ENCODE measurements at regions not wholly inside any gene's neighbourhood (a gene's known extent, or its start where the extent isn't known, plus 50 kb on each side); places are given as distances from the start of the nearest gene placed in this dataset.

GRCh38 chr18:60740313-60740712 lies 367.7 kb upstream of the MC4R start:
- no peak for TF ChIP-seq CTCF (IDR thresholded peaks at IDR 0.05)
- Histone ChIP-seq H3K36me3 (no peaks in the 10 kb centered on the region), H3K27ac (no peak overlapping the region), H3K4me1 (no peaks in the 10 kb centered on the region), H3K9me3 (no peaks in the 10 kb centered on the region), H3K4me3 (no peak overlapping the region), H3K27me3 (no peaks in the 10 kb centered on the region)
- no peak for DNase-seq (ENCODE audit: low spot score)

GRCh38 chr18:60746491-60746890 lies 373.9 kb upstream of the MC4R start:
- Histone ChIP-seq H3K36me3 (no peaks in the 10 kb centered on the region), H3K27me3 (no peaks in the 10 kb centered on the region), H3K27ac (no peak overlapping the region), H3K9me3 (no peaks in the 10 kb centered on the region), H3K4me3 (no peak overlapping the region), H3K4me1 (no peaks in the 10 kb centered on the region)
- no peak for TF ChIP-seq CTCF (IDR thresholded peaks at IDR 0.05)
- DNase-seq (ENCODE audit: low spot score): no peak

- H3K4me1 ChIP-seq: no peaks in the 10 kb centered on the region
- no peaks in the 10 kb centered on the region for H3K27me3 ChIP-seq
- TF ChIP-seq CTCF (IDR thresholded peaks at IDR 0.05): no peak
- DNase-seq (ENCODE audit: low spot score): no peak
- H3K27ac ChIP-seq: no peak overlapping the region
- no peaks in the 10 kb centered on the region for H3K36me3 ChIP-seq
- H3K4me3 ChIP-seq: no peak overlapping the region
- H3K9me3 ChIP-seq: no peaks in the 10 kb centered on the region
Measured at GRCh38 chr18:60746919-60747318, 374.3 kb upstream of the MC4R start.

GRCh38 chr18:60753753-60754152 lies 381.2 kb upstream of the MC4R start:
- H3K36me3 ChIP-seq: no peaks in the 10 kb centered on the region
- H3K27me3 ChIP-seq: no peaks in the 10 kb centered on the region
- H3K9me3 ChIP-seq: no peaks in the 10 kb centered on the region
- no peak for DNase-seq (ENCODE audit: low spot score)
- no peaks in the 10 kb centered on the region for H3K4me1 ChIP-seq
- H3K27ac ChIP-seq: no peak overlapping the region
- no peak for TF ChIP-seq CTCF (IDR thresholded peaks at IDR 0.05)
- H3K4me3 ChIP-seq: no peak overlapping the region

- Histone ChIP-seq H3K4me3 (no peak overlapping the region), H3K27me3 (no peaks in the 10 kb centered on the region), H3K36me3 (no peaks in the 10 kb centered on the region), H3K27ac (no peak overlapping the region), H3K4me1 (no peaks in the 10 kb centered on the region), H3K9me3 (no peaks in the 10 kb centered on the region)
- TF ChIP-seq CTCF (IDR thresholded peaks at IDR 0.05): no peak
- no peak for DNase-seq (ENCODE audit: low spot score)
Measured at GRCh38 chr18:60754413-60755009, 381.9 kb upstream of the MC4R start.

GRCh38 chr18:60755134-60755533 lies 382.6 kb upstream of the MC4R start:
- Histone ChIP-seq H3K4me1 (no peaks in the 10 kb centered on the region), H3K36me3 (no peaks in the 10 kb centered on the region), H3K27me3 (no peaks in the 10 kb centered on the region), H3K27ac (no peak overlapping the region), H3K9me3 (no peaks in the 10 kb centered on the region), H3K4me3 (no peak overlapping the region)
- no peak for DNase-seq (ENCODE audit: low spot score)
- TF ChIP-seq CTCF (IDR thresholded peaks at IDR 0.05): no peak
